ENCODE measurements at regions not wholly inside any gene's neighbourhood (a gene's known extent, or its start where the extent isn't known, plus 50 kb on each side); places are given as distances from the start of the nearest gene placed in this dataset.

DNA sequence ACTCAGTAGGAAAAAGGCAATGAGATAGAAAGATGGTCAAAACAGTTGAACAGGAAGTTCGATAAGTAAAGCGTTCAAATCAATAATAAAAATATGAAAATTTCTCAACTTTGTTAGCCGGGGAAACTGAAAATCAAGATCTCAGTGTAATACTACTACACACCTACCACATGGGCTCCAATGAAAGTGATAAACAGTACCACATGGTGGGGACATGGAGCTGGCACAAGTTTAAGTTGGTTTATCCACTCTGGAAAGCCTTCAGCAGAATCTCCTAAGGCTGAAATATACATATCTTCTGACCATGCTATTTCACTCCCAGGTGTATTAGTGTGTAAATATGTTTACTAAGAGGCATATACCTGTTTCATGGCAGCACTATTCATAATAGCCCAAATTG lies 126.8 kb downstream of the NXNL2 start:
- TF ChIP-seq TAF1 (IDR thresholded peaks at IDR 0.05; ENCODE audit: borderline replicate concordance, insufficient read depth, low read length) (no peak), POLR2AphosphoS5 (IDR thresholded peaks at IDR 0.05; ENCODE audit: low read depth, low read length) (no peak), SIN3A (IDR thresholded peaks at IDR 0.05; ENCODE audit: borderline replicate concordance, insufficient read depth, low read length) (no peak), FOXP2 (optimal IDR thresholded peaks at IDR 0.05; ENCODE audit: borderline replicate concordance, extremely low read depth, extremely low read length, insufficient read depth) (no peak), REST (IDR thresholded peaks at IDR 0.05; ENCODE audit: insufficient read depth in 1 of 2, low read depth in 2 of 2, low read length in 2 of 2) (no peak)

GRCh38 chr9:88663771-88664419 lies 128.9 kb downstream of the NXNL2 start:
- no peak for TF ChIP-seq POLR2AphosphoS5 (IDR thresholded peaks at IDR 0.05; ENCODE audit: low read depth, low read length)
- TF ChIP-seq FOXP2 (optimal IDR thresholded peaks at IDR 0.05; ENCODE audit: borderline replicate concordance, extremely low read depth, extremely low read length, insufficient read depth), result no peak
- TF ChIP-seq SIN3A (IDR thresholded peaks at IDR 0.05; ENCODE audit: borderline replicate concordance, insufficient read depth, low read length), result no peak
- no peak for TF ChIP-seq TAF1 (IDR thresholded peaks at IDR 0.05; ENCODE audit: borderline replicate concordance, insufficient read depth, low read length)
- TF ChIP-seq REST (IDR thresholded peaks at IDR 0.05; ENCODE audit: insufficient read depth in 1 of 2, low read depth in 2 of 2, low read length in 2 of 2), result no peak

GRCh38 chr9:88664773-88665172 lies 129.8 kb downstream of the NXNL2 start:
- TF ChIP-seq FOXP2 (optimal IDR thresholded peaks at IDR 0.05; ENCODE audit: borderline replicate concordance, extremely low read depth, extremely low read length, insufficient read depth) (no peak), REST (IDR thresholded peaks at IDR 0.05; ENCODE audit: insufficient read depth in 1 of 2, low read depth in 2 of 2, low read length in 2 of 2) (no peak), SIN3A (IDR thresholded peaks at IDR 0.05; ENCODE audit: borderline replicate concordance, insufficient read depth, low read length) (no peak), POLR2AphosphoS5 (IDR thresholded peaks at IDR 0.05; ENCODE audit: low read depth, low read length) (no peak), TAF1 (IDR thresholded peaks at IDR 0.05; ENCODE audit: borderline replicate concordance, insufficient read depth, low read length) (no peak)

- TF ChIP-seq FOXP2 (optimal IDR thresholded peaks at IDR 0.05; ENCODE audit: borderline replicate concordance, extremely low read depth, extremely low read length, insufficient read depth) (no peak), TAF1 (IDR thresholded peaks at IDR 0.05; ENCODE audit: borderline replicate concordance, insufficient read depth, low read length) (no peak), POLR2AphosphoS5 (IDR thresholded peaks at IDR 0.05; ENCODE audit: low read depth, low read length) (no peak), REST (IDR thresholded peaks at IDR 0.05; ENCODE audit: insufficient read depth in 1 of 2, low read depth in 2 of 2, low read length in 2 of 2) (no peak), SIN3A (IDR thresholded peaks at IDR 0.05; ENCODE audit: borderline replicate concordance, insufficient read depth, low read length) (no peak)
Measured at GRCh38 chr9:88672874-88673689, 138.1 kb downstream of the NXNL2 start.

Data from PFSK-1 (cell line).